Neural cell (in vitro differentiated cells): ENCODE measurements at regions not wholly inside any gene's neighbourhood (a gene's known extent, or its start where the extent isn't known, plus 50 kb on each side); places are given as distances from the start of the nearest gene placed in this dataset.

Experiments used
- H2AFZ ChIP-seq: fragments of 200-600, 300-800 bp; sonication (generic), shearing (Covaris generic); 2 replicates; pipeline ENCODE4 v1.6.0; 2014; ENCODE audit warnings: low read depth, mild to moderate bottlenecking, antibody characterized with exemption, low read length, moderate library complexity
- H3F3A ChIP-seq: fragments of 200-600 bp; shearing (Covaris generic); 2 replicates; pipeline ENCODE4 v1.6.1; 2016; ENCODE audit warnings: mild to moderate bottlenecking, moderate library complexity, mixed read lengths, antibody characterized with exemption, low read length; ENCODE audit not compliant: insufficient read depth, poor library complexity, severe bottlenecking
- H3K27ac ChIP-seq: fragments of 200-600, 300-800 bp; sonication (generic), shearing (Covaris generic); 2 replicates; pipeline ENCODE4 v1.5.1; 2014; ENCODE audit warnings: mild to moderate bottlenecking, low read length, moderate library complexity
- H3K27me3 ChIP-seq: fragments of 300-800, 200-600 bp; sonication (generic), shearing (Covaris generic); 2 replicates; pipeline ENCODE4 v1.6.0; 2014; ENCODE audit warnings: mild to moderate bottlenecking, low read depth, low read length, moderate library complexity; ENCODE audit not compliant: insufficient read depth
- H3K36me3 ChIP-seq: fragments of 300-800, 200-600 bp; sonication (generic), shearing (Covaris generic); 2 replicates; pipeline ENCODE4 v1.5.1; 2014; ENCODE audit warnings: mild to moderate bottlenecking, antibody characterized with exemption, low read length, moderate library complexity; ENCODE audit not compliant: insufficient read depth
- H3K4me2 ChIP-seq: fragments of 300-800, 200-600 bp; sonication (generic), shearing (Covaris generic); 2 replicates; pipeline ENCODE4 v1.6.0; 2014; ENCODE audit warnings: mild to moderate bottlenecking, low read length
- H3K4me3 ChIP-seq: fragments of 300-800, 200-600 bp; sonication (generic), shearing (Covaris generic); 2 replicates; pipeline ENCODE4 v1.5.1; 2014; ENCODE audit warnings: mild to moderate bottlenecking, low read length, moderate library complexity
- H3K79me2 ChIP-seq: fragments of 200-600 bp; shearing (Covaris generic); replicated peaks from 2 replicates; pipeline ENCODE4 v1.6.0; 2014; ENCODE audit warnings: mild to moderate bottlenecking, low read length, moderate library complexity; ENCODE audit not compliant: insufficient read depth
- H3K9ac ChIP-seq: fragments of 300-800, 200-600 bp; sonication (generic), shearing (Covaris generic); 2 replicates; pipeline ENCODE4 v1.6.1; 2016; ENCODE audit warnings: mild to moderate bottlenecking, low read length, mixed read lengths
- H3K9me2 ChIP-seq: fragments of 200-600 bp; shearing (Covaris generic); 2 replicates; pipeline ENCODE4 v1.6.1; 2016; ENCODE audit warnings: mild to moderate bottlenecking, low read length, mixed read lengths; ENCODE audit not compliant: insufficient read depth
- H3K9me3 ChIP-seq: fragments of 200-600, 300-800 bp; sonication (generic), shearing (Covaris generic); 2 replicates; pipeline ENCODE4 v1.6.1; 2016; ENCODE audit warnings: mild to moderate bottlenecking, mixed run types, low read length, moderate library complexity, mixed read lengths
- H4K20me1 ChIP-seq: fragments of 200-600 bp; shearing (Covaris generic); 2 replicates; pipeline ENCODE4 v1.6.1; 2016; ENCODE audit warnings: mild to moderate bottlenecking, mixed run types; ENCODE audit not compliant: insufficient read depth
- EP300 ChIP-seq: fragments of 450-650 bp; conservative IDR thresholded peaks from 2 replicates; pipeline ENCODE4 v1.6.1; 2014; ENCODE audit warnings: antibody characterized with exemption, mild to moderate bottlenecking, moderate library complexity; ENCODE audit not compliant: poor library complexity, severe bottlenecking
- EZH2 ChIP-seq: fragments of 200-600, 300-800 bp; shearing (Covaris generic), sonication (generic); IDR thresholded peaks from 2 replicates; pipeline ENCODE4 v1.6.1; 2014; ENCODE audit warnings: antibody characterized with exemption, low read length, borderline replicate concordance, mild to moderate bottlenecking; ENCODE audit not compliant: insufficient read depth, poor library complexity, severe bottlenecking
- MXI1 ChIP-seq: fragments of 450-650 bp; conservative IDR thresholded peaks from 2 replicates; pipeline ENCODE4 v1.6.1; 2014; ENCODE audit warnings: antibody characterized with exemption, mild to moderate bottlenecking; ENCODE audit not compliant: poor library complexity, severe bottlenecking
- POLR2AphosphoS5 ChIP-seq: IDR thresholded peaks from 2 replicates; pipeline ENCODE4 v1.6.1; 2012
- RAD21 ChIP-seq: fragments of 450-650 bp; conservative IDR thresholded peaks from 2 replicates; pipeline ENCODE4 v1.6.1; 2014; ENCODE audit warnings: antibody characterized with exemption, mild to moderate bottlenecking, moderate library complexity
- SMC3 ChIP-seq: fragments of 450-650 bp; conservative IDR thresholded peaks from 2 replicates; pipeline ENCODE4 v1.6.1; 2014; ENCODE audit warnings: antibody characterized with exemption, mild to moderate bottlenecking, moderate library complexity; ENCODE audit not compliant: poor library complexity
- TAF1 ChIP-seq: IDR thresholded peaks from 2 replicates; pipeline ENCODE4 v1.6.1; 2012; ENCODE audit warnings: low read depth
- TF ChIP-seq, protein P1 (sequence below): IDR thresholded peaks from 2 replicates; pipeline ENCODE4 v1.6.1; 2012; ENCODE audit warnings: borderline replicate concordance
- TF ChIP-seq, protein P2 (sequence below): fragments of 450-650 bp; IDR thresholded peaks from 2 replicates; pipeline ENCODE4 v1.5.1; 2014; ENCODE audit warnings: antibody characterized with exemption, mild to moderate bottlenecking, moderate library complexity; ENCODE audit not compliant: poor library complexity, severe bottlenecking

DNA sequence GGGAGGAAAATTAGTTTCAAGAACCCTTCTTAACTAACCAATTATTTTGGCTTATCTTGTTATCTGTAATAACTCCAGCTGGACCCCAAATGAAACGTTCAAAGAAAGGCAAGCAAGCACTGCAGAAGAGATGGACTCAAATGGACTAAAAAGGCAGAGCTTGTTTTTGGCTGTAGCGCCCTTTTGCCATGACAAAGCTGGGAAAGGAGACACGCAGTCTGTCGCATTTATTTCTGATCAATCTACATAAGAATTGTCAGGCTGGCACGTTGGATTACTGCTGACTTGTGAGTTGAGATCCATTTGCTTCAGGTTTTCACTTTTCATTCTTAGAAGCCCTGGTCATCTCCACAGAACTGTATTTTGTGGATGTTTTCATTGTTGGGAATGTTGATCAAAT, 402.9 kb downstream of the TMEM182 start:
- no peak for TF ChIP-seq SMC3
- TF ChIP-seq, protein P1, sequence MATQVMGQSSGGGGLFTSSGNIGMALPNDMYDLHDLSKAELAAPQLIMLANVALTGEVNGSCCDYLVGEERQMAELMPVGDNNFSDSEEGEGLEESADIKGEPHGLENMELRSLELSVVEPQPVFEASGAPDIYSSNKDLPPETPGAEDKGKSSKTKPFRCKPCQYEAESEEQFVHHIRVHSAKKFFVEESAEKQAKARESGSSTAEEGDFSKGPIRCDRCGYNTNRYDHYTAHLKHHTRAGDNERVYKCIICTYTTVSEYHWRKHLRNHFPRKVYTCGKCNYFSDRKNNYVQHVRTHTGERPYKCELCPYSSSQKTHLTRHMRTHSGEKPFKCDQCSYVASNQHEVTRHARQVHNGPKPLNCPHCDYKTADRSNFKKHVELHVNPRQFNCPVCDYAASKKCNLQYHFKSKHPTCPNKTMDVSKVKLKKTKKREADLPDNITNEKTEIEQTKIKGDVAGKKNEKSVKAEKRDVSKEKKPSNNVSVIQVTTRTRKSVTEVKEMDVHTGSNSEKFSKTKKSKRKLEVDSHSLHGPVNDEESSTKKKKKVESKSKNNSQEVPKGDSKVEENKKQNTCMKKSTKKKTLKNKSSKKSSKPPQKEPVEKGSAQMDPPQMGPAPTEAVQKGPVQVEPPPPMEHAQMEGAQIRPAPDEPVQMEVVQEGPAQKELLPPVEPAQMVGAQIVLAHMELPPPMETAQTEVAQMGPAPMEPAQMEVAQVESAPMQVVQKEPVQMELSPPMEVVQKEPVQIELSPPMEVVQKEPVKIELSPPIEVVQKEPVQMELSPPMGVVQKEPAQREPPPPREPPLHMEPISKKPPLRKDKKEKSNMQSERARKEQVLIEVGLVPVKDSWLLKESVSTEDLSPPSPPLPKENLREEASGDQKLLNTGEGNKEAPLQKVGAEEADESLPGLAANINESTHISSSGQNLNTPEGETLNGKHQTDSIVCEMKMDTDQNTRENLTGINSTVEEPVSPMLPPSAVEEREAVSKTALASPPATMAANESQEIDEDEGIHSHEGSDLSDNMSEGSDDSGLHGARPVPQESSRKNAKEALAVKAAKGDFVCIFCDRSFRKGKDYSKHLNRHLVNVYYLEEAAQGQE, result no peak
- no peak for TF ChIP-seq RAD21
- TF ChIP-seq, protein P2, sequence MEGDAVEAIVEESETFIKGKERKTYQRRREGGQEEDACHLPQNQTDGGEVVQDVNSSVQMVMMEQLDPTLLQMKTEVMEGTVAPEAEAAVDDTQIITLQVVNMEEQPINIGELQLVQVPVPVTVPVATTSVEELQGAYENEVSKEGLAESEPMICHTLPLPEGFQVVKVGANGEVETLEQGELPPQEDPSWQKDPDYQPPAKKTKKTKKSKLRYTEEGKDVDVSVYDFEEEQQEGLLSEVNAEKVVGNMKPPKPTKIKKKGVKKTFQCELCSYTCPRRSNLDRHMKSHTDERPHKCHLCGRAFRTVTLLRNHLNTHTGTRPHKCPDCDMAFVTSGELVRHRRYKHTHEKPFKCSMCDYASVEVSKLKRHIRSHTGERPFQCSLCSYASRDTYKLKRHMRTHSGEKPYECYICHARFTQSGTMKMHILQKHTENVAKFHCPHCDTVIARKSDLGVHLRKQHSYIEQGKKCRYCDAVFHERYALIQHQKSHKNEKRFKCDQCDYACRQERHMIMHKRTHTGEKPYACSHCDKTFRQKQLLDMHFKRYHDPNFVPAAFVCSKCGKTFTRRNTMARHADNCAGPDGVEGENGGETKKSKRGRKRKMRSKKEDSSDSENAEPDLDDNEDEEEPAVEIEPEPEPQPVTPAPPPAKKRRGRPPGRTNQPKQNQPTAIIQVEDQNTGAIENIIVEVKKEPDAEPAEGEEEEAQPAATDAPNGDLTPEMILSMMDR, result no peak
- no peak for TF ChIP-seq EZH2
- no peak for TF ChIP-seq EP300
- TF ChIP-seq MXI1, result no peak
- TF ChIP-seq TAF1, result no peak
- no peak for TF ChIP-seq POLR2AphosphoS5
- no peak overlapping the region for H2AFZ ChIP-seq
- H3K4me3 ChIP-seq, result no peak overlapping the region
- H3K36me3 ChIP-seq, result no peaks in the 10 kb centered on the region
- H4K20me1 ChIP-seq, result no peaks in the 10 kb centered on the region
- H3K27ac ChIP-seq, result no peak overlapping the region
- no peaks in the 10 kb centered on the region for H3K79me2 ChIP-seq
- H3K9me3 ChIP-seq, result no peaks in the 10 kb centered on the region
- no peaks in the 10 kb centered on the region for H3K9me2 ChIP-seq
- H3K27me3 ChIP-seq, result no peaks in the 10 kb centered on the region
- peaks cover 9% of the 10 kb centered on the region for H3F3A ChIP-seq
- no peak overlapping the region for H3K9ac ChIP-seq
- H3K4me2 ChIP-seq, result no peak overlapping the region

DNA sequence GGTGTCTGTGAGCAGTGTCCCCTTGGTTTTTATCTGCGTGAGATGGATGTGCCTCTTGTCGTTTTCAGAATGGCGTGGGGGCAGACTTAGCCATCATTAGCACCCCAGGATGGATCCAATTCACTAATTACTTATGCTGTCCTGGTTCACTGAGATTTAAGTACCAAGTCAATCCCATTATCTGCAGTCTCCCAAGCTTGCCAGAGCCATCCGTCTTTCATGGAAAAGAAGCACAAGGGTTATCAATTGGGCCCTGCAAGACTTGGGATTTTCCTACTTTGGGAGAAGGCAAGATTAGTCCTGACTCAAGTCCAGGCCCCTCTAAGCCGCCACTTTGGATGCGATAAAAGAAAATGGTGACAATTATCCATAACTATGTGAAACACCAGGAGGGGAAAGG, 404.0 kb downstream of the TMEM182 start:
- Histone ChIP-seq H3K9me2 (no peaks in the 10 kb centered on the region), H3F3A (peaks cover 9% of the 10 kb centered on the region), H3K27ac (peak overlapping the region; percentile 54), H3K9ac (peak overlapping the region; percentile 18), H3K79me2 (no peaks in the 10 kb centered on the region), H3K4me3 (peak overlapping the region; percentile 41), H3K9me3 (no peaks in the 10 kb centered on the region), H3K27me3 (no peaks in the 10 kb centered on the region), H3K4me2 (peak overlapping the region; percentile 10), H4K20me1 (no peaks in the 10 kb centered on the region), H3K36me3 (no peaks in the 10 kb centered on the region), H2AFZ (no peak overlapping the region)
- no peak for TF ChIP-seq EZH2
- no peak for TF ChIP-seq MXI1
